GM23248 (cell line): ENCODE measurements at regions not wholly inside any gene's neighbourhood (a gene's known extent, or its start where the extent isn't known, plus 50 kb on each side); places are given as distances from the start of the nearest gene placed in this dataset.

Experiments
- DNase-seq: peaks from one replicate; pipeline ENCODE4 v3.0.0-alpha.2; 2015
- H2AFZ ChIP-seq: fragments of 200-600 bp; sonication (generic); 2 replicates; pipeline ENCODE4 v1.6.1; 2016; ENCODE audit warnings: antibody characterized with exemption
- H3F3A ChIP-seq: fragments of 200-600 bp; sonication (generic); 2 replicates; pipeline ENCODE4 v1.6.1; 2016; ENCODE audit warnings: mild to moderate bottlenecking, antibody characterized with exemption, mixed run types; ENCODE audit not compliant: insufficient read depth
- H3K27ac ChIP-seq: fragments of 200-600 bp; sonication (generic); 2 replicates; pipeline ENCODE4 v1.5.1; 2016; ENCODE audit warnings: mild to moderate bottlenecking
- H3K27me3 ChIP-seq: fragments of 200-600 bp; sonication (generic); replicated peaks from 2 replicates; pipeline ENCODE4 v1.6.1; 2016; ENCODE audit warnings: mild to moderate bottlenecking; ENCODE audit not compliant: insufficient read depth
- H3K36me3 ChIP-seq: fragments of 200-600 bp; sonication (generic); 2 replicates; pipeline ENCODE4 v1.6.1; 2016; ENCODE audit warnings: low read depth, mild to moderate bottlenecking
- H3K4me1 ChIP-seq: fragments of 200-600 bp; sonication (generic); 2 replicates; pipeline ENCODE4 v1.6.1; 2016; ENCODE audit warnings: mild to moderate bottlenecking; ENCODE audit not compliant: insufficient read depth
- H3K4me2 ChIP-seq: fragments of 200-600 bp; sonication (generic); one replicate; pipeline ENCODE4 v1.6.1; 2016; ENCODE audit warnings: mild to moderate bottlenecking; ENCODE audit not compliant: unreplicated experiment
- H3K4me3 ChIP-seq: fragments of 200-600 bp; sonication (generic); 2 replicates; pipeline ENCODE4 v1.5.1; 2016; ENCODE audit warnings: mild to moderate bottlenecking
- H3K79me2 ChIP-seq: fragments of 200-600 bp; sonication (generic); 2 replicates; pipeline ENCODE4 v1.6.1; 2016; ENCODE audit warnings: mild to moderate bottlenecking; ENCODE audit not compliant: insufficient read depth
- H3K9ac ChIP-seq: fragments of 200-600 bp; sonication (generic); 2 replicates; pipeline ENCODE4 v1.6.1; 2016; ENCODE audit warnings: mild to moderate bottlenecking
- H3K9me2 ChIP-seq: fragments of 200-600 bp; sonication (generic); 2 replicates; pipeline ENCODE4 v1.6.1; 2016; ENCODE audit warnings: mixed run types, mild to moderate bottlenecking, moderate library complexity; ENCODE audit not compliant: insufficient read depth
- H3K9me3 ChIP-seq: fragments of 200-600 bp; sonication (generic); one replicate; pipeline ENCODE4 v1.6.1; 2017; ENCODE audit warnings: low read depth
- H4K20me1 ChIP-seq: fragments of 200-600 bp; sonication (generic); 2 replicates; pipeline ENCODE4 v1.6.0; 2016; ENCODE audit not compliant: insufficient read depth
- EZH2 ChIP-seq: fragments of 200-600 bp; sonication (generic); IDR thresholded peaks from 2 replicates; pipeline ENCODE4 v1.6.1; 2018; ENCODE audit warnings: antibody characterized with exemption, mild to moderate bottlenecking; ENCODE audit not compliant: insufficient read depth, poor library complexity, severe bottlenecking
- EZH2phosphoT487 ChIP-seq: fragments of 200-600 bp; sonication (generic); IDR thresholded peaks from 2 replicates; pipeline ENCODE4 v1.6.1; 2018; ENCODE audit warnings: antibody characterized with exemption, moderate library complexity, mild to moderate bottlenecking, low read depth; ENCODE audit not compliant: insufficient read depth
- WGBS, 2 experiments: methylation state at CpG; one replicate each; pipeline ENCODE4 v1.1.6; 2015 to 2017; ENCODE audit warnings: low lambda C conversion rate in 2 of 2, low coverage in 1 of 2; ENCODE audit errors: missing lambda C conversion rate in 2 of 2; 5-methylcytosine and 5-hydroxymethylcytosine counted together
- in situ Hi-C: fragments of 300-500 bp; cut with MboI; formaldehyde crosslinking; loops from 2 replicates; pipeline ENCODE4 v1.15.0; 2020

- Histone ChIP-seq H3K4me2 (no peak overlapping the region), H3K27ac (no peak overlapping the region), H3K9ac (no peak overlapping the region), H3K4me3 (no peak overlapping the region), H3K4me1 (peaks cover 8% of the 10 kb centered on the region; the same call in 1 of the 2 replicates), H3K9me3 (no peaks in the 10 kb centered on the region), H3F3A (peaks cover 17% of the 10 kb centered on the region; the same call in 1 of the 2 replicates), H2AFZ (no peak overlapping the region), H3K79me2 (peaks cover 54% of the 10 kb centered on the region), H3K9me2 (no peaks in the 10 kb centered on the region), H4K20me1 (no peaks in the 10 kb centered on the region), H3K36me3 (0 out of 2 replicates have a peak, but pooled peaks cover 7% of the 10 kb centered on the region), H3K27me3 (no peaks in the 10 kb centered on the region)
- WGBS, 2 experiments = 96 to 97% methylated on average over 2 of the region's 2 CpGs
- DNase-seq = no peak
- in situ Hi-C loops = no loop called here
- TF ChIP-seq EZH2 = no peak
- TF ChIP-seq EZH2phosphoT487 = no peak
Measured at GRCh38 chr2:144323946-144324345, 196.0 kb downstream of the ZEB2 start.

DNA sequence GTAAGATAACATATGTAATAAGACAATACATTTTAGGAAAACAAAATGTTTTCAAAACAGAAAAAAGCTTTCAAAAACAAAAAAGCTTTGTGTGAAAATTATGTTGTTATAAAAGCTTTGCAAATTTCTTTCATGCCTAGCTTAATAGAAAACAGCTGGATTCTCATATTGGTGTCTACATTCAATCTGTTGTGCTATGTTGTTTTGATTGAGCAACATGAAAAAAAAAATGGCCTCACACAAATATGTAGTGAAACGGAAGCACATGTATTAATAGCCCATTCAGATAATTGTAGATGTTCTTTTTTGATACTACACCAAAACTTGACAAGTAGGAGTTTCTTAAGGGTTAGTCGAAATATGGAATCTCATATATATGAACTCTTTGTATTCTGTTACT lies 197.5 kb downstream of the ZEB2 start:
- Histone ChIP-seq H2AFZ (no peak overlapping the region), H3K4me3 (no peak overlapping the region), H3K9ac (no peak overlapping the region), H4K20me1 (no peaks in the 10 kb centered on the region), H3K9me2 (no peaks in the 10 kb centered on the region), H3K4me1 (peaks cover 8% of the 10 kb centered on the region; the same call in 1 of the 2 replicates), H3K4me2 (no peak overlapping the region), H3F3A (peaks cover 17% of the 10 kb centered on the region; the same call in 1 of the 2 replicates), H3K36me3 (0 out of 2 replicates have a peak, but pooled peaks cover 7% of the 10 kb centered on the region), H3K27ac (0 out of 2 replicates have a peak overlapping the region, but pooled peaks have one; percentile 9), H3K79me2 (peaks cover 50% of the 10 kb centered on the region; the same call in 1 of the 2 replicates), H3K9me3 (no peaks in the 10 kb centered on the region), H3K27me3 (no peaks in the 10 kb centered on the region)
- 24% methylated on average over 2 of the region's 2 CpGs for WGBS, 2 experiments
- in situ Hi-C loops = no loop called here
- DNase-seq = peak; percentile 58
- no peak for TF ChIP-seq EZH2phosphoT487

DNA sequence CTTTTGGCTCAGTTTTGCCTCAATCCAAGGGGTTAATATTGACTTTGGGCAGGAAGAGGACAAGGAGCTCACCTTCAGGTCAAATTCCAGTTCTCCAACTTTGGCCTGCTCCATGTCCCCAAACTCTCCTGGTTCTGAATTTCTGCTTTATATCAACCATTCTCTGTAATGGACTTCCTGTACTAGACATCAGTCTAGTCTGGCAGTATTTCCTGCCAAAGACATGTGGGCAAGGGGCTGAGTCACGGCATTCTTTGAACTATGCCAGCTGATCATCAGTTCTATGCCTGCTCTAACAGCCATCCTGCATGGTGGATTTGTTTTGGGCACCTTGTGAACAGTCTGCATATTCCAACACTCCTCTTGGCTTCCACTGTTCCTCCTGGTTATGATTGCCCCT lies 199.4 kb downstream of the ZEB2 start:
- no peaks in the 10 kb centered on the region for H4K20me1 ChIP-seq
- H3K79me2 ChIP-seq = peaks cover 38% of the 10 kb centered on the region; the same call in 1 of the 2 replicates
- peak; percentile 79 for DNase-seq
- H2AFZ ChIP-seq = no peak overlapping the region
- no peak overlapping the region for H3K4me2 ChIP-seq
- no peaks in the 10 kb centered on the region for H3K27me3 ChIP-seq
- in situ Hi-C loops = no loop called here
- no peak overlapping the region for H3K4me3 ChIP-seq
- no peaks in the 10 kb centered on the region for H3K9me3 ChIP-seq
- TF ChIP-seq EZH2phosphoT487 (no peak), EZH2 (no peak)
- 5 to 12% methylated on average over 1 of the region's 1 CpG for whole genome bisulfite sequencing, 2 experiments
- H3K9ac ChIP-seq = no peak overlapping the region
- 0 out of 2 replicates have a peak, but pooled peaks cover 7% of the 10 kb centered on the region for H3K36me3 ChIP-seq
- H3K9me2 ChIP-seq = no peaks in the 10 kb centered on the region
- peaks cover 8% of the 10 kb centered on the region; the same call in 1 of the 2 replicates for H3K4me1 ChIP-seq
- H3F3A ChIP-seq = peaks cover 17% of the 10 kb centered on the region; the same call in 1 of the 2 replicates
- no peak overlapping the region for H3K27ac ChIP-seq

GRCh38 chr2:144317071-144317738 lies 202.7 kb downstream of the ZEB2 start:
- WGBS, 2 experiments = 95 to 98% methylated on average over 2 of the region's 2 CpGs
- Histone ChIP-seq H3K79me2 (0 out of 2 replicates have a peak, but pooled peaks cover 10% of the 10 kb centered on the region), H3K27me3 (no peaks in the 10 kb centered on the region), H3F3A (peaks cover 8% of the 10 kb centered on the region; the same call in 1 of the 2 replicates), H3K9me2 (no peaks in the 10 kb centered on the region), H3K36me3 (no peaks in the 10 kb centered on the region), H3K4me1 (peaks cover 8% of the 10 kb centered on the region; the same call in 1 of the 2 replicates), H3K4me3 (no peak overlapping the region), H2AFZ (no peak overlapping the region), H4K20me1 (no peaks in the 10 kb centered on the region), H3K9ac (no peak overlapping the region), H3K27ac (no peak overlapping the region), H3K4me2 (no peak overlapping the region), H3K9me3 (no peaks in the 10 kb centered on the region)
- no peak for TF ChIP-seq EZH2
- TF ChIP-seq EZH2phosphoT487 = no peak
- in situ Hi-C loops = no loop called here
- DNase-seq = no peak
